CD8-positive, alpha-beta memory T cell (primary cell): ENCODE measurements at regions not wholly inside any gene's neighbourhood (a gene's known extent, or its start where the extent isn't known, plus 50 kb on each side); places are given as distances from the start of the nearest gene placed in this dataset.

ENCODE experiments used
- CTCF ChIA-PET: fragments of 350-600 bp; sonication (Branson Sonifier 250); formaldehyde crosslinking; loops from one replicate; lab custom pipeline; 2021; ENCODE audit warnings: antibody characterized with exemption; lab: Charles Lee
- POLR2A ChIA-PET: fragments of 350-600 bp; sonication (Branson Sonifier 250); formaldehyde crosslinking; loops from one replicate; lab custom pipeline; 2021; ENCODE audit warnings: antibody characterized with exemption; lab: Charles Lee
- DNase-seq, 5 donors: peaks; one replicate each; pipeline versions ENCODE4 v3.0.0 to v3.0.0-alpha.2; 2020 to 2022; ENCODE audit warnings: mixed read lengths in 1 of 5
- H3K27ac ChIP-seq: one replicate; pipeline ENCODE4 v1.7.0; 2013; ENCODE audit warnings: low read depth, mild to moderate bottlenecking, low read length, moderate library complexity
- H3K27me3 ChIP-seq: 2 replicates; pipeline ENCODE4 v1.7.0; 2013; ENCODE audit warnings: low read length, mild to moderate bottlenecking; ENCODE audit not compliant: insufficient read depth, poor library complexity, severe bottlenecking
- H3K36me3 ChIP-seq: 2 replicates; pipeline ENCODE4 v1.7.0; 2013; ENCODE audit warnings: mild to moderate bottlenecking, low read length, moderate library complexity; ENCODE audit not compliant: insufficient read depth
- H3K4me1 ChIP-seq: 2 replicates; pipeline ENCODE4 v1.7.0; 2013; ENCODE audit warnings: mild to moderate bottlenecking, low read length, moderate library complexity; ENCODE audit not compliant: insufficient read depth
- H3K4me3 ChIP-seq: 2 replicates; pipeline ENCODE4 v1.7.0; 2013; ENCODE audit warnings: mild to moderate bottlenecking, low read length
- H3K9me3 ChIP-seq: 2 replicates; pipeline ENCODE4 v1.7.0; 2013; ENCODE audit warnings: mild to moderate bottlenecking, low read length
- H3K27ac Mint-ChIP-seq, 8 donors: one replicate each; pipeline ENCODE4 v1.8.0; 2020 to 2021; ENCODE audit warnings: mixed read lengths in 8 of 8, mild to moderate bottlenecking in 6 of 8, inconsistent platforms in 3 of 8, moderate library complexity in 3 of 8
- H3K27me3 Mint-ChIP-seq, 2 donors: one replicate each; pipeline ENCODE4 v1.8.0; 2020 to 2021; ENCODE audit warnings: mixed read lengths in 2 of 2, mild to moderate bottlenecking in 1 of 2, moderate library complexity in 1 of 2
- H3K36me3 Mint-ChIP-seq, 3 donors: one replicate each; pipeline ENCODE4 v1.8.0; 2020 to 2021; ENCODE audit warnings: mixed read lengths in 3 of 3, inconsistent platforms in 1 of 3, mild to moderate bottlenecking in 1 of 3
- H3K4me1 Mint-ChIP-seq, 3 donors: one replicate each; pipeline ENCODE4 v1.8.0; 2020 to 2021; ENCODE audit warnings: mixed read lengths in 3 of 3, inconsistent platforms in 1 of 3, mild to moderate bottlenecking in 1 of 3
- H3K4me3 Mint-ChIP-seq, 7 donors: one replicate each; pipeline ENCODE4 v1.8.0; 2020 to 2021; ENCODE audit warnings: mixed read lengths in 7 of 7, mild to moderate bottlenecking in 6 of 7, moderate library complexity in 4 of 7, inconsistent platforms in 2 of 7
- H3K9me3 Mint-ChIP-seq, 5 donors: one replicate each; pipeline ENCODE4 v1.8.0; 2020 to 2022; ENCODE audit warnings: mixed read lengths in 5 of 5, mild to moderate bottlenecking in 3 of 5, moderate library complexity in 2 of 5, inconsistent platforms in 1 of 5

DNA sequence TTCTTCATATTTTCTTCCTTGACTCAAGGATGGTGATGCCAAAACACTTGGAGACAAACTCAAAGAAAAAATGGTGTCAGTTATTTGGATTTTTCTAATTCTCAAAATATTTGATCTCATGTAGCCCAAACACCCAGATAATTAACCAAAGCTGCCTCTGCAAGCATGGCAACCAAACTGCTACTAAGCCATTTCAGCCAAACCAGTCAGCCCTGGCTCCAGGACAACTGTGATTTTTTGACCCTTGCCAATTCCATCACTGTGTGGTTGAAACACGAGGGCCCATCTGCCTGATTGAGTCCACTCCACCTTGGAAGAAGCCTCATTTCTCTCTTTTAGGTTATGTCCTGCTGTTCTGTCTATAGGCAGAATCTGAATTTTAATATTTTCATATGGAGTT lies 277.4 kb downstream of the BLID start:
- H3K27ac Mint-ChIP-seq, result no peak overlapping the region
- CTCF ChIA-PET, result no interaction called here
- Histone ChIP-seq H3K36me3 (no peaks in the 10 kb centered on the region), H3K27ac (no peak overlapping the region), H3K4me3 (no peak overlapping the region), H3K9me3 (no peaks in the 10 kb centered on the region), H3K4me1 (no peaks in the 10 kb centered on the region), H3K27me3 (no peaks in the 10 kb centered on the region)
- H3K36me3 Mint-ChIP-seq, result peaks cover 0 to 3% (median 0%) of the 10 kb centered on the region in 3 donors
- no peak for DNase-seq
- H3K9me3 Mint-ChIP-seq, result peaks cover 12 to 63% (median 38%) of the 10 kb centered on the region in 5 donors
- H3K27me3 Mint-ChIP-seq, result peaks cover 0 to 3% of the 10 kb centered on the region in 2 donors
- no peaks in the 10 kb centered on the region for H3K4me1 Mint-ChIP-seq
- POLR2A ChIA-PET, result no interaction called here
- no peak overlapping the region for H3K4me3 Mint-ChIP-seq

DNA sequence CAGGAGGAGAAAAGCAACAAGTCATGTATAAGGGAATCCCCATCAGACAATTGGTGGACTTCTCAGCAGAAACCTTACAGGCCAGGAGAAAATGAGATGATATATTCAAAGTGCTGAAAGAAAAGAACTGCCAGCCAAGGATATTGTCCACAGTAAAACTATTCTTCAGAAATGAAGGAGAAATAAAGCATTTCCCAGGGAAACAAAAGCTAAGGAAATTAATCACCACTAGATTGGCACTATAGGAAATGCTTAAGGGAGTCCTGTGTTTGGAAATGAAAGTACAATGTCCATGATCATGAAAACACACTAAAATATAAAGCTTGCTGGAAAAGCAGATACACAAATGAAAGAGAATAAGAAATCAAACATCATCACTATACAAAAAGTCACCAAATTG lies 282.0 kb downstream of the BLID start:
- Histone ChIP-seq H3K4me1 (no peaks in the 10 kb centered on the region), H3K27me3 (no peaks in the 10 kb centered on the region), H3K27ac (no peak overlapping the region), H3K9me3 (peaks cover 4% of the 10 kb centered on the region), H3K4me3 (no peak overlapping the region), H3K36me3 (no peaks in the 10 kb centered on the region)
- no peak overlapping the region for H3K4me3 Mint-ChIP-seq
- peaks cover 0 to 6% (median 4%) of the 10 kb centered on the region in 3 donors for H3K36me3 Mint-ChIP-seq
- no peak overlapping the region for H3K27ac Mint-ChIP-seq
- DNase-seq, result no peak
- peaks cover 0 to 1% of the 10 kb centered on the region in 2 donors for H3K27me3 Mint-ChIP-seq
- H3K9me3 Mint-ChIP-seq, result peaks cover 31 to 67% (median 54%) of the 10 kb centered on the region in 5 donors
- no peaks in the 10 kb centered on the region for H3K4me1 Mint-ChIP-seq
- POLR2A ChIA-PET, result no interaction called here
- CTCF ChIA-PET, result no interaction called here

DNA sequence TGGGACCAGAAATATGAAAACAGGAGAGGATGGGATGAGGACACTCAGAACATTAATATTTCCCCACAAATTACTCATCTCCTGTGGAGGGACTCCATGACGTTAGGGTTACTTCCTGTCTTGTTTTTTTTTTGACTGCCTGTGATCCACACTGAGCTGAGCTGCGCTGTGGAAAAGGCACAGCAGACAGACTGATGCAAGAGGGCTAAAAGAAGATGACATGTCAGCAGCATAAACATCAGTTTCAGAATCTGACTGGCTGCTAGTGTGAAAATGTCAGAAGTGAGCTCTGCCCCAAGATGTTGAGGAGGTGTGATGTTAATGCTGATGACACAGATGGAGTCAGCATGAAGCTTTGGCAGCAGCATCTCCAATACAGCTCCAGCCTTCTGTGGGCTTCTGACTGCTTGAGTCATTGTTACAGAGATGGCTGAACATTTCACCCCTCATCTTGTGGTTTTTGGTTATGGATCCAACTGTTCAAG lies 286.8 kb downstream of the BLID start:
- CTCF ChIA-PET, result no interaction called here
- Histone ChIP-seq H3K4me3 (no peak overlapping the region), H3K9me3 (peaks cover 4% of the 10 kb centered on the region), H3K4me1 (no peaks in the 10 kb centered on the region), H3K36me3 (no peaks in the 10 kb centered on the region), H3K27ac (no peak overlapping the region), H3K27me3 (no peaks in the 10 kb centered on the region)
- POLR2A ChIA-PET, result no interaction called here
- Mint-ChIP-seq H3K27me3 (peaks cover 0 to 1% of the 10 kb centered on the region in 2 donors), H3K9me3 (peaks cover 24 to 48% (median 32%) of the 10 kb centered on the region in 5 donors), H3K27ac (no peak overlapping the region), H3K4me3 (no peak overlapping the region), H3K4me1 (no peaks in the 10 kb centered on the region), H3K36me3 (peaks cover 0 to 6% (median 4%) of the 10 kb centered on the region in 3 donors)
- DNase-seq, result no peak

DNA sequence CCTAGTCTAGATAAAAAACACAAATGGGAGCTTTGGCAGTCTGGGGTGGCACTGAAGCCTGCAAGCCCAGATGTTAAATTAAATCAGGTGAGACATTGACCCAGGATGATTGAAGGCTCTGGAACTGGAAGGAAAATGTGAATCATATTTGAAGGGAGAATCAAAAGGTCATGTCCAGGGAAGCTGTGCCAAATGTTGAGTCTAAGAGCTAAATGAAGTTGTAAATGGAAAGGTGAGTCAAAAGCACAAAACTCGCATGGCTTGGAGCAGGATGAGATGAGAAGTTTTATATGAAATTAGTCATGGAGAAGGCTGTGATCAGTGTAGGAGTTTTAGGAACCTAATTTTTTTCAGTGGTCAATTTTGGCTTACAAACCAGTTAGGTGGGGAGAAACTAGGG lies 301.1 kb downstream of the BLID start:
- no peaks in the 10 kb centered on the region for H3K4me1 Mint-ChIP-seq
- H3K27me3 ChIP-seq, result no peaks in the 10 kb centered on the region
- H3K27me3 Mint-ChIP-seq, result peaks cover 0 to 2% of the 10 kb centered on the region in 2 donors
- H3K36me3 ChIP-seq, result no peaks in the 10 kb centered on the region
- no peaks in the 10 kb centered on the region for H3K4me1 ChIP-seq
- H3K9me3 Mint-ChIP-seq, result peaks cover 26 to 49% (median 35%) of the 10 kb centered on the region in 5 donors
- no peaks in the 10 kb centered on the region for H3K36me3 Mint-ChIP-seq
- H3K9me3 ChIP-seq, result no peaks in the 10 kb centered on the region
- H3K4me3 Mint-ChIP-seq, result no peak overlapping the region
- no peak overlapping the region for H3K27ac Mint-ChIP-seq
- DNase-seq, result no peak
- no peak overlapping the region for H3K4me3 ChIP-seq
- ChIA-PET CTCF (no interaction called here), POLR2A (no interaction called here)
- H3K27ac ChIP-seq, result no peak overlapping the region

DNA sequence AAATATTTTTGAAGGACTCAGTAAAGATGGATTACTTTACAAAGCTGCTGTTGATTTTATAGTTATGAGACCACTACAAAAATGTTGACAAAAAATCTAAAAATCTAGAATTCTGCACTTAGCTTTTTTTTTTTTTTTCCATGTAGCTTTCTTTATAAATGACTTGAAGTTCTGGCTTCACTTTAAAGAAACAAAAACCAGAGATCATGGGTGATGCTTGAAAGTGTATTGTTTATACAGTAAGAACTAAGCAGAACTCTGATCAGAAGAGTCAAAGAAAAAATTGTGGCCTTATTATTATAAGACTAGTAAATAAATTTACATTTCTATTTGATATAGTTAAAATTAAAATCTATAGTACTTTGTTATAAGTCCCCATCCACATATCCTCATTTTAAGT lies 301.7 kb downstream of the BLID start:
- Mint-ChIP-seq H3K4me1 (no peaks in the 10 kb centered on the region), H3K36me3 (no peaks in the 10 kb centered on the region), H3K9me3 (peaks cover 25 to 46% (median 33%) of the 10 kb centered on the region in 5 donors), H3K27ac (no peak overlapping the region), H3K27me3 (peaks cover 0 to 2% of the 10 kb centered on the region in 2 donors), H3K4me3 (no peak overlapping the region)
- CTCF ChIA-PET, result no interaction called here
- Histone ChIP-seq H3K36me3 (no peaks in the 10 kb centered on the region), H3K9me3 (no peaks in the 10 kb centered on the region), H3K27ac (no peak overlapping the region), H3K4me3 (no peak overlapping the region), H3K27me3 (no peaks in the 10 kb centered on the region), H3K4me1 (no peaks in the 10 kb centered on the region)
- POLR2A ChIA-PET, result no interaction called here
- no peak for DNase-seq

DNA sequence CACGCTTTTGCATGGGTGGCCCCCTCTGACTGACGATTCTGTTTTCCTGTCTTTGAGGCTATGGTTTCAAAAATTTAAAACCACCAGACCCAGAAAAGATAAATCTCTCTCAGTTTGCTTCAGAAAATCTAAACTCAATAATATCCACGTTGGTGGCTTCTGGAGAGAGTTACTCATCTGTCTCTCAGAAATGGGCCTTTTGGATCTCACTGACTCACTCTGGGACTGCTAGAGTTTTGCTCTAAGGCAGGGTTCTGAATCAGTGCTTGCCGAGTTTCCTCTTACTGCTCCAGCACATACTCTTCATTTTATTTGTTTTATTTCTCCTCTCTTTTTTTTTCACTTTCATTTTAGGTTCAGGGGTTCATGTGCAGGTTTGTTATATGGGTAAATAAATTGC lies 305.7 kb downstream of the BLID start:
- DNase-seq, result no peak
- Mint-ChIP-seq H3K4me3 (no peak overlapping the region), H3K27me3 (no peaks in the 10 kb centered on the region), H3K4me1 (no peaks in the 10 kb centered on the region), H3K27ac (no peak overlapping the region), H3K9me3 (peaks cover 13 to 35% (median 25%) of the 10 kb centered on the region in 5 donors), H3K36me3 (no peaks in the 10 kb centered on the region)
- Histone ChIP-seq H3K4me1 (no peaks in the 10 kb centered on the region), H3K27ac (no peak overlapping the region), H3K4me3 (no peak overlapping the region), H3K9me3 (no peaks in the 10 kb centered on the region), H3K36me3 (no peaks in the 10 kb centered on the region), H3K27me3 (no peaks in the 10 kb centered on the region)
- POLR2A ChIA-PET, result no interaction called here
- CTCF ChIA-PET, result no interaction called here

DNA sequence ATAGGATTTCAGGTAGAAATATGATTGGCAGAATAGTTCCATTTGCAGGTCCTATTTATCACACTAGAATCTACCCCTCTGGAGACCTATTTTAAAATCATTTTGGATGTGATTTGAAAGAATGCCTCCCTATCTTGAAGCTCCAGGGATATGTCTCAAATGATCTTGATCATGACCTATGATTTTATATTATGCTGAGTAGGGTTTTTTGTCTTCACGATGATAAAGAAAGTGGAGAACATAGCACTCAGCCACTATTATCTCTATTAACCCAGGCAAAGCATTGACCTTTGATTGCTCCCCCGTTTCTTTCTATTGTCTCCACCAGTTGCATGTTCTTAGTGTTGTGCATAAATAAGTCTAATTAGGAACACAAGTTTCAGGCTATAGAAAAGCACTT lies 307.9 kb downstream of the BLID start:
- ChIA-PET POLR2A (no interaction called here), CTCF (no interaction called here)
- no peak overlapping the region for H3K4me3 ChIP-seq
- H3K4me3 Mint-ChIP-seq, result no peak overlapping the region
- no peak for DNase-seq
- H3K9me3 ChIP-seq, result no peaks in the 10 kb centered on the region
- H3K27me3 Mint-ChIP-seq, result no peaks in the 10 kb centered on the region
- H3K36me3 Mint-ChIP-seq, result no peaks in the 10 kb centered on the region
- H3K4me1 Mint-ChIP-seq, result no peaks in the 10 kb centered on the region
- no peaks in the 10 kb centered on the region for H3K36me3 ChIP-seq
- H3K4me1 ChIP-seq, result no peaks in the 10 kb centered on the region
- H3K27ac Mint-ChIP-seq, result no peak overlapping the region
- H3K27ac ChIP-seq, result no peak overlapping the region
- H3K9me3 Mint-ChIP-seq, result peaks cover 12 to 26% (median 16%) of the 10 kb centered on the region in 5 donors
- H3K27me3 ChIP-seq, result no peaks in the 10 kb centered on the region

DNA sequence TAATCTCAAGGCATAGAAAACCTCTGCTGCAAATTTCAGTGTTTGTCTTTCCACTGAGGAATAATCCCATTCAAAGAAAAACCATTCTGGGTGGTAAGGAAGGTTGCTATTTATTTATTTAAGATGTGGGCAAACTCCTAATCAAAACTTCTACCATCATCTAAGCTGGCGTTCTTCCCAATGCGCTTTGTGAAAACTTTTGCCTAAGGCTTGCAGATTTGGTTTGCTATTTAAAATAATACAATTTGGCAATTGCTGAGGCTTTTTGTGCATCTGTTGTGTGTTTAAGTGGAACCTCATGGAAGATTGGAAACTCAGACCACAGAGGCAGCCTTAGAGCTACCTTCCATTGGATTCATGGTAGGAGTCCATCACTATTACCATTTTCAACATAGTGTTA lies 309.0 kb downstream of the BLID start:
- Histone ChIP-seq H3K27ac (no peak overlapping the region), H3K4me1 (no peaks in the 10 kb centered on the region), H3K36me3 (no peaks in the 10 kb centered on the region), H3K4me3 (no peak overlapping the region), H3K9me3 (no peaks in the 10 kb centered on the region), H3K27me3 (no peaks in the 10 kb centered on the region)
- CTCF ChIA-PET, result no interaction called here
- no peak overlapping the region for H3K27ac Mint-ChIP-seq
- POLR2A ChIA-PET, result no interaction called here
- DNase-seq, result no peak
- H3K4me1 Mint-ChIP-seq, result no peaks in the 10 kb centered on the region
- no peaks in the 10 kb centered on the region for H3K27me3 Mint-ChIP-seq
- no peak overlapping the region for H3K4me3 Mint-ChIP-seq
- H3K9me3 Mint-ChIP-seq, result peaks cover 4 to 16% (median 7%) of the 10 kb centered on the region in 5 donors
- H3K36me3 Mint-ChIP-seq, result no peaks in the 10 kb centered on the region

DNA sequence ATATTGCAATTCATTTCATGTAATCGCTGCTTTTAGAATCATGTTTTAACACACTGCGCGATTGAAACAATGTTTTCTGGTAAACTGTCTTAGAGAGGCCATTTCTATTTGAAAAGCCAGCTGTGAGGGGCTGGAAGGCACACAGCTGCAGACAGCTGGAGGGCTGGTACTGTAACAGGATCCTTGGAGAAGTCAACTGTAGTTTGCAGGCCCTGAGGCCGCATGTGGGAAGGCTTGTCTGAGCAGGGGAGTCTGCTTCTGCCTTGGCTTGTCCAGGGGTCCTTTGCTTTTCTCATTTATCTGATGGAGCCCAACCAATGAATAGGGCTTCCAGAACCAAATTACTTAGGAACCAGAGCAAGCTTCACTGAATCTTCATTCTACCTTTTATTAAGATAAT lies 313.5 kb downstream of the BLID start:
- H3K27me3 ChIP-seq, result no peaks in the 10 kb centered on the region
- no peak overlapping the region for H3K4me3 ChIP-seq
- H3K9me3 ChIP-seq, result no peaks in the 10 kb centered on the region
- no peaks in the 10 kb centered on the region for H3K36me3 ChIP-seq
- peaks cover 0 to 17% (median 0%) of the 10 kb centered on the region in 3 donors for H3K36me3 Mint-ChIP-seq
- H3K27me3 Mint-ChIP-seq, result no peaks in the 10 kb centered on the region
- no peaks in the 10 kb centered on the region for H3K4me1 Mint-ChIP-seq
- DNase-seq, result no peak
- no peaks in the 10 kb centered on the region for H3K4me1 ChIP-seq
- H3K27ac ChIP-seq, result no peak overlapping the region
- POLR2A ChIA-PET, result no interaction called here
- no peak overlapping the region for H3K4me3 Mint-ChIP-seq
- CTCF ChIA-PET, result no interaction called here
- no peak overlapping the region for H3K27ac Mint-ChIP-seq
- H3K9me3 Mint-ChIP-seq, result peaks cover 4 to 21% (median 13%) of the 10 kb centered on the region in 5 donors
